NCI-H510A treated with DMSO at 0.1 percent for 48 hours (cell line): ENCODE measurements at regions not wholly inside any gene's neighbourhood (a gene's known extent, or its start where the extent isn't known, plus 50 kb on each side); places are given as distances from the start of the nearest gene placed in this dataset.
"Not testable (repeated sequence)": the region's sequence is repeated elsewhere in the genome, so short reads cannot be mapped to it uniquely, and the experiment has no call there.

ENCODE experiments used
- DNase-seq: peaks from one replicate; lab custom pipeline; 2025; lab: John Stamatoyannopoulos, UW

DNA sequence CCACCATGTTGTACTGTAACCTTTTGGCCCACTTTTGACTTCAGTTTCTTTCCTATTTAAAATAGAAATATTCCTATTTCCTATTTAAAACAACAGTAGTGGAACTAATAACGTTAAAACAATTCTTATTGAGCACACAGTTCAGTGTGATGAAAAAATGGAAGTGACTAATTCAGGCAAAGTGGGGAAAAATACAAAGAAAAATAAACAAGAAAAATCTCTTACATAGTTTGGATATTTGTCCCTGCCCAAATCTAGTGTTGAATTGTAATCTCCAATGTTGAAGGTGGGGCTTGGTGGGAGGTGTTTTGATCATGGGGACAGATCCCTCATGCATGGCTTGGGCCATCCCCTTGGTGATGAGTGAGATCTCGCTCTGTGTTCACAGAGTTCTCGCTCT is 198.1 kb upstream of the CPHXL start:
- DNase-seq, result no peak

- DNase-seq, result no peak
These were observed 201.5 kb upstream of the CPHXL start for GRCh38 chr16:75927810-75928209.

GRCh38 chr16:75928295-75928694 is 202.0 kb upstream of the CPHXL start:
- no peak for DNase-seq

- no peak for DNase-seq
These were observed 202.8 kb upstream of the CPHXL start for GRCh38 chr16:75929046-75929445.

GRCh38 chr16:75931043-75931442 is 204.8 kb upstream of the CPHXL start:
- no peak for DNase-seq

DNA sequence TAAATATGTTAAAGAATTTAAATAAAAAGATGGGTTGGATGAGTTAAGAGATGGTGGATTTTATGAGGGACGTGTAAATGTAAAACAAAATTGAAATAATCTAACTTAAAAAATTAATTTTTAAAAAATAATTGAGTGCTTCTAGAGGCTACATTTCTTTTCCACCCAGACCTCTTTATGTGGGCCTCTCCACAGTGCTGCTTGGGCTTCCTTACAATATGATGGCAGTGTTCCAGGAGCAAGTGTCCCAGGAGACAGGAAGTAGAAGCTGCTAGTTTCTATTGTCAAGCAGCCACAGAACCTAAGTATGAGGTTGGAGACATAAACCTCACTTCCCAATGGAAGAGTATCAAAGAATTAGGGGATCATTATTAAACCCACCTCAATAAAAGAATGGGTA is 205.7 kb upstream of the CPHXL start:
- DNase-seq, result no peak

DNA sequence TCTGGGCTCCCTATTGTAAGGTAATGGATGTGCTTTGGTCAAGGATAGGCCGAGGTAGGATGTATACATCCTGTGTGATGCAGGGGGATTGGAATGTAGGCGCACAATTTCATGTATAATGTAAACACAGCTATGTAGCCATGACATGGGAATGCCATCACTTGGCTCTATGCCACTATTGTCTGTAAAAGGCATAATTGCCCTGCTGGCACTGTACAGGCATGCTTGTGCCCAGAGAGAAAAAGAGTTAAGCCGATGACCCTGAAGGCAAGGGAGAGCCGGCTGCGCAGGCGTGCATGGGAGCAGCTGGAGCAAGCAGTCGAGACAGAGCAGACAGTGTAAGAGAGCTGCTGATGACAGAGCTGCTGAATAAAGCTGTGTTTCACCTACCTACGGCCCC is 212.5 kb upstream of the CPHXL start:
- DNase-seq, result no peak

DNA sequence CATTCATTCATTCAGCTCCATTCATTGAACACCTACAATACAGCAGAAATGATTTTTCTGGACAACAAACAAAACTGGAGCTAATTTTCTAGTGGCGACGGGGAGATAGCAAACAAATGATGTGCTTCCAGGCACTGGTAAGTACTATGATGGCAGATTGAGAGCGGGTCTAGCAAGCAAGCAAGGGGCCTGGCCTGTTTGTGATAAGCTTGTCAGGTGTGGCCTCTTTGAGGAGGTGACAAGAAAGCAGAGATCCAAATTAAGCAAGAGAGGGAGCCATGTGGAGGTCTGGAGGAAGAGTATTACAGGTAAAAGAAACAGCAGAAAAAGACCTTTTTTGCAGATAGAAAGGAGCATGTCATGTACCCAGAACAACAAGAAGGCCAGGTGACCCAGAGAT is 216.1 kb upstream of the CPHXL start:
- DNase-seq, result no peak

- no peak for DNase-seq
These were observed 216.6 kb upstream of the CPHXL start for GRCh38 chr16:75942936-75943335.

GRCh38 chr16:75943705-75944514 is 217.6 kb upstream of the CPHXL start:
- no peak for DNase-seq

DNA sequence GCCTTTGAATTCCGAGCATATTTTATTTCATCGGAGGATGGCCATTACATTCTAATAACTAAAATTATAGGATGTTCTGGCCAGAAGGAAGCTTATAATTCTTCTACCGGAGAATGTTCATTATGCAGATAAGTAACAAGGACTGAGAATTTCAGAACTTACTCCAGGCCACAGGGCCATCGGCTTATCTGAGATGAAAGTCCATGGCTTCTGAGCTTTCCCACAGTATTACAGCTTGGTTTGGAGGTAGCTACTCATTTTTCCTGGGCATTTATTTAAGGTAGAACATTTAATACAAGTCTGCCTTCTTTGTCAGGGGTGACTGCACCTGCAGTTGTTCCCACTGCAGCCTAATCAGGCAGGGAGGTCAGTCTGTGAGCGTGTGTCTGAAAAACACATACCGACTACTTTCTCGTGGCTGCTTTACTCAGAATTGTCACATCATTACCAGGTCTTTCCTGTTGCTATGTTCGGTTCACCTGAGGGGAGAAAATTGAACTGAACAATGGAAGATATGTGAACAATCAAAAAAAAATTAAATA is 219.7 kb upstream of the CPHXL start:
- no peak for DNase-seq

GRCh38 chr16:75947626-75948239 is 221.4 kb upstream of the CPHXL start:
- no peak for DNase-seq

- no peak for DNase-seq
These were observed 222.2 kb upstream of the CPHXL start for GRCh38 chr16:75948441-75948840.

- DNase-seq, result no peak
These were observed 222.6 kb upstream of the CPHXL start for GRCh38 chr16:75948886-75949285.

DNA sequence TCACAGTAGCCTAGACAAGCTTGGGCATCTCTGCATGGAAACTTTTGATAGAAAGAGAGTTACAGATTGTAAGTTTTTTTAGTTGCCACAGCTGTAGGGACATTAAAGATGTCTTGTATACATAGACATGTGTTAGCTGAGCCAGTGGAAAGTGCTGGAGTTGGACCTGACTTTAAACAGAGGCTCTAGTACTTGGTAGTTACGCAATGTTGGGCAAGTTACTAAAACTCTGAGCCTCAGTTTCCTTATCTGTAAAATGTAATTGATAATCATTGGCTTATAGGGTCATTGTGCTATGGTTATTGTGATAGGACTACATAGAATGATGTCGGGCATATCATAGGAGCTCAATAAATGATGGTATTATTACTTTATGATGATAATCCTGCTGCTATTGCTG is 225.8 kb upstream of the CPHXL start:
- DNase-seq, result no peak

GRCh38 chr16:75957870-75958269 is 231.6 kb upstream of the CPHXL start:
- no peak for DNase-seq

DNA sequence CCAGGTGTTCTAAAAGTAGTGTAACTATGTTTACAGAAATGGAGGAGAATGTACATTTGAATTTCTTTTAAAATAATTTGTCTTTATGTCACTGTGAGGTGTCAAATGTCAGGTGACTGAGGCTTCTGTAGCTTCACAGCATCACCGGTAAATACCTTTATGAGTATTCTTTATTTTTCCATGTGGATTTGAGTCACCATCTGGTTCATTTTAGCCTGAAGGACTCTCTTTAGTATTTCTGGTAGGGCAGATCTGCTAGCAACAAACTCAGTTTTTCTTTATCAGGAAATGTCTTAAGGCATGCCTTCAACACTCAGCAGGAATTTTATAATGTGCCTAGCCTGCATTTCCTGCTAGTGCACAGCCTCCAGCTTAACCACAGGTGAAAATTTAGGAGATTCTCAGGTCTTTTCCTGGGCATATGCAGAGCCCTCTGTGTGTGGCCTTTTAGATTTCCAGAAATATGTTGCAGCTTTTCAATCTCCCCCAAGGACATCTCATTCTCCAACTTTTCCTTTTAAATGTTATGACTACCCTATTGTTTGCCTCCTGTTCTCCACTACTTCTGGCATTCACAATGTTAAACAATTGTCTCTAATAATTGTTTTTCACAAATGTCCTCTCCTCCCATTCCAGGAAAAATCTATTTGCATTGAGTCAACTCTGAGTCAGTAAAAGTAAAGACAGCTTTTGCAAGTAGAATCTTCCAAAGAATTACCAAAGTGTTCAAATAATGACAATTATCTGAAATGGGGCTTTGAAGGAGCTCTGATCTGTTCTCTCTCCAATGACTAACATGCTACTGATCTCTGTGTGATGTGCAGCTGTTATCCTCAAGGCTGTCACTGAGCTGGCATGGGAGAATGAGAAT is 239.4 kb upstream of the CPHXL start:
- no peak for DNase-seq

DNA sequence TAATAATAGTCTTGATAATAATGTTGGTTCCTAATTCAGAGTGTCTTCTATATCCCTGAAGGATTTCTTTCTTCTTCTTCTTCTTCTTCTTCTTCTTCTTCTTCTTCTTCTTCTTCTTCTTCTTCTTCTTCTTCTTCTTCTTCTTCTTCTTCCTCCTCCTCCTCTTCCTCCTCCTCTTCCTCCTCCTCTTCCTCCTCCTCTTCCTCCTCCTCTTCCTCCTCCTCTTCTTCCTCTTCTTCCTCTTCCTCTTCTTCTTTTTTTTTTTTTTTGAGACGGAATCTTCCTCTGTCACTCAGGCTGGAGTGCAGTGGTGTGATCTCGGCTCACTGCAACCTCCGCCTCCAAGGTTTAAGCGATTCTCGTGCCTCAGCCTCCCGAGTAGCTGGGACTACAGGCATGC is 242.8 kb upstream of the CPHXL start:
- not testable (repeated sequence) for DNase-seq

DNA sequence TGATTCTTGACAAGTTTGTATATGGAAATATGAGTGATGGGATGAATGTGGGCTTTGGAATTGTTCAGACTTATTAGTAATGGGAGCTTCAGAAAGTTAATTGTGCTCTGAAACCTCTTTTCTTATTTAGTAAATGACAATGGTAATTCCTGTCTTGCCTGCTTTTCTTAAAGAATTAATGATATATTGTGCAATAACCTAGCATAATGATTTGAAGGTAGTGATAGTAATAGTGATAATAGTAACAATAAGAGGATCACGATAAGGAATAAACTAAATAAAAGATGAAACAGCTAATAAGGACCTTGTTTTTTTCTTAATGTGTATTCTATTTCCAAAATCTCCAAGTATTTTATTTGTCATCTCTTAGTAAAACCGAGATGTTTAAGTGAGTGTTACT is 245.0 kb upstream of the CPHXL start:
- DNase-seq, result no peak

GRCh38 chr16:75983296-75983695 is 257.0 kb upstream of the CPHXL start:
- DNase-seq, result no peak

- no peak for DNase-seq
These were observed 257.6 kb upstream of the CPHXL start for GRCh38 chr16:75983741-75984381.

GRCh38 chr16:75987323-75987722 is 261.0 kb upstream of the CPHXL start:
- DNase-seq, result no peak
